ENCODE measurements at regions not wholly inside any gene's neighbourhood (a gene's known extent, or its start where the extent isn't known, plus 50 kb on each side); places are given as distances from the start of the nearest gene placed in this dataset.

DNA sequence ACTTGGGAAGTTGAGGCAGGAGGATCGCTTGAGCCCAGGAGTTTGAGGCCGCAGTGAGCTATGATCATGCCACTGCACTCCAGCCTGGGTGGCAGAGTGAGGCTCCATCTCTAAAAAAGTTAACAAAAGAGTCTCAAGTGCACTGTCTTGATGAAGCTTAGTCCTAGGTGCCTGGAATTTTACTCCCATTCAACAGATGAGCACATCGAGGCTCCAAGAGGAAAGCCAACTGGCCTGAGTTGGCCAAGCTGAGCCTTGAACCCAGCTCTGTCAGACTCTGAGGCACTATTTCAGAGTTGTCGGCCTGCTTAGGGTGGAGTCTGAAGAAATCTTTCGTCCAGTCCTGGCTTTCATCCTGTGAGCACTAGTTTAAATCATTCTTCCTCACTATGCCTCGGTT lies 98.1 kb upstream of the MAP1LC3B2 start (continued):
- TF ChIP-seq, protein P1, sequence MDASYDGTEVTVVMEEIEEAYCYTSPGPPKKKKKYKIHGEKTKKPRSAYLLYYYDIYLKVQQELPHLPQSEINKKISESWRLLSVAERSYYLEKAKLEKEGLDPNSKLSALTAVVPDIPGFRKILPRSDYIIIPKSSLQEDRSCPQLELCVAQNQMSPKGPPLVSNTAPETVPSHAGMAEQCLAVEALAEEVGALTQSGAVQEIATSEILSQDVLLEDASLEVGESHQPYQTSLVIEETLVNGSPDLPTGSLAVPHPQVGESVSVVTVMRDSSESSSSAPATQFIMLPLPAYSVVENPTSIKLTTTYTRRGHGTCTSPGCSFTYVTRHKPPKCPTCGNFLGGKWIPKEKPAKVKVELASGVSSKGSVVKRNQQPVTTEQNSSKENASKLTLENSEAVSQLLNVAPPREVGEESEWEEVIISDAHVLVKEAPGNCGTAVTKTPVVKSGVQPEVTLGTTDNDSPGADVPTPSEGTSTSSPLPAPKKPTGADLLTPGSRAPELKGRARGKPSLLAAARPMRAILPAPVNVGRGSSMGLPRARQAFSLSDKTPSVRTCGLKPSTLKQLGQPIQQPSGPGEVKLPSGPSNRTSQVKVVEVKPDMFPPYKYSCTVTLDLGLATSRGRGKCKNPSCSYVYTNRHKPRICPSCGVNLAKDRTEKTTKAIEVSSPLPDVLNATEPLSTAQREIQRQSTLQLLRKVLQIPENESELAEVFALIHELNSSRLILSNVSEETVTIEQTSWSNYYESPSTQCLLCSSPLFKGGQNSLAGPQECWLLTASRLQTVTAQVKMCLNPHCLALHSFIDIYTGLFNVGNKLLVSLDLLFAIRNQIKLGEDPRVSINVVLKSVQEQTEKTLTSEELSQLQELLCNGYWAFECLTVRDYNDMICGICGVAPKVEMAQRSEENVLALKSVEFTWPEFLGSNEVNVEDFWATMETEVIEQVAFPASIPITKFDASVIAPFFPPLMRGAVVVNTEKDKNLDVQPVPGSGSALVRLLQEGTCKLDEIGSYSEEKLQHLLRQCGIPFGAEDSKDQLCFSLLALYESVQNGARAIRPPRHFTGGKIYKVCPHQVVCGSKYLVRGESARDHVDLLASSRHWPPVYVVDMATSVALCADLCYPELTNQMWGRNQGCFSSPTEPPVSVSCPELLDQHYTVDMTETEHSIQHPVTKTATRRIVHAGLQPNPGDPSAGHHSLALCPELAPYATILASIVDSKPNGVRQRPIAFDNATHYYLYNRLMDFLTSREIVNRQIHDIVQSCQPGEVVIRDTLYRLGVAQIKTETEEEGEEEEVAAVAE (CRISPR knock-in tag; IDR thresholded peaks at IDR 0.05; ENCODE audit: borderline replicate concordance): no peak
- TF ChIP-seq HOXA7 (CRISPR knock-in tag; IDR thresholded peaks at IDR 0.05) (no peak), ZNF83 (CRISPR knock-in tag; IDR thresholded peaks at IDR 0.05; ENCODE audit: borderline replicate concordance) (no peak), RXRB (CRISPR knock-in tag; IDR thresholded peaks at IDR 0.05; ENCODE audit: borderline replicate concordance) (no peak)
- TF ChIP-seq, protein P2, sequence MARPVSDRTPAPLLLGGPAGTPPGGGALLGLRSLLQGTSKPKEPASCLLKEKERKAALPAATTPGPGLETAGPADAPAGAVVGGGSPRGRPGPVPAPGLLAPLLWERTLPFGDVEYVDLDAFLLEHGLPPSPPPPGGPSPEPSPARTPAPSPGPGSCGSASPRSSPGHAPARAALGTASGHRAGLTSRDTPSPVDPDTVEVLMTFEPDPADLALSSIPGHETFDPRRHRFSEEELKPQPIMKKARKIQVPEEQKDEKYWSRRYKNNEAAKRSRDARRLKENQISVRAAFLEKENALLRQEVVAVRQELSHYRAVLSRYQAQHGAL (CRISPR knock-in tag; IDR thresholded peaks at IDR 0.05; ENCODE audit: not compliant biosample characterization): no peak
- TF ChIP-seq, protein P3, sequence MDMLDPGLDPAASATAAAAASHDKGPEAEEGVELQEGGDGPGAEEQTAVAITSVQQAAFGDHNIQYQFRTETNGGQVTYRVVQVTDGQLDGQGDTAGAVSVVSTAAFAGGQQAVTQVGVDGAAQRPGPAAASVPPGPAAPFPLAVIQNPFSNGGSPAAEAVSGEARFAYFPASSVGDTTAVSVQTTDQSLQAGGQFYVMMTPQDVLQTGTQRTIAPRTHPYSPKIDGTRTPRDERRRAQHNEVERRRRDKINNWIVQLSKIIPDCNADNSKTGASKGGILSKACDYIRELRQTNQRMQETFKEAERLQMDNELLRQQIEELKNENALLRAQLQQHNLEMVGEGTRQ (IDR thresholded peaks at IDR 0.05; ENCODE audit: low read depth, low read length): no peak
- TF ChIP-seq, protein P3 (CRISPR knock-in tag; IDR thresholded peaks at IDR 0.05; ENCODE audit: borderline replicate concordance): no peak
- TF ChIP-seq, protein P4, sequence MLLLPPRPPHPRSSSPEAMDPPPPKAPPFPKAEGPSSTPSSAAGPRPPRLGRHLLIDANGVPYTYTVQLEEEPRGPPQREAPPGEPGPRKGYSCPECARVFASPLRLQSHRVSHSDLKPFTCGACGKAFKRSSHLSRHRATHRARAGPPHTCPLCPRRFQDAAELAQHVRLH (CRISPR knock-in tag; IDR thresholded peaks at IDR 0.05; ENCODE audit: borderline replicate concordance, low read depth): no peak
- TF ChIP-seq, protein P5, sequence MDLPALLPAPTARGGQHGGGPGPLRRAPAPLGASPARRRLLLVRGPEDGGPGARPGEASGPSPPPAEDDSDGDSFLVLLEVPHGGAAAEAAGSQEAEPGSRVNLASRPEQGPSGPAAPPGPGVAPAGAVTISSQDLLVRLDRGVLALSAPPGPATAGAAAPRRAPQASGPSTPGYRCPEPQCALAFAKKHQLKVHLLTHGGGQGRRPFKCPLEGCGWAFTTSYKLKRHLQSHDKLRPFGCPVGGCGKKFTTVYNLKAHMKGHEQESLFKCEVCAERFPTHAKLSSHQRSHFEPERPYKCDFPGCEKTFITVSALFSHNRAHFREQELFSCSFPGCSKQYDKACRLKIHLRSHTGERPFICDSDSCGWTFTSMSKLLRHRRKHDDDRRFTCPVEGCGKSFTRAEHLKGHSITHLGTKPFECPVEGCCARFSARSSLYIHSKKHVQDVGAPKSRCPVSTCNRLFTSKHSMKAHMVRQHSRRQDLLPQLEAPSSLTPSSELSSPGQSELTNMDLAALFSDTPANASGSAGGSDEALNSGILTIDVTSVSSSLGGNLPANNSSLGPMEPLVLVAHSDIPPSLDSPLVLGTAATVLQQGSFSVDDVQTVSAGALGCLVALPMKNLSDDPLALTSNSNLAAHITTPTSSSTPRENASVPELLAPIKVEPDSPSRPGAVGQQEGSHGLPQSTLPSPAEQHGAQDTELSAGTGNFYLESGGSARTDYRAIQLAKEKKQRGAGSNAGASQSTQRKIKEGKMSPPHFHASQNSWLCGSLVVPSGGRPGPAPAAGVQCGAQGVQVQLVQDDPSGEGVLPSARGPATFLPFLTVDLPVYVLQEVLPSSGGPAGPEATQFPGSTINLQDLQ (CRISPR knock-in tag; IDR thresholded peaks at IDR 0.05): no peak
